ENCODE measurements at regions not wholly inside any gene's neighbourhood (a gene's known extent, or its start where the extent isn't known, plus 50 kb on each side); places are given as distances from the start of the nearest gene placed in this dataset.

DNA sequence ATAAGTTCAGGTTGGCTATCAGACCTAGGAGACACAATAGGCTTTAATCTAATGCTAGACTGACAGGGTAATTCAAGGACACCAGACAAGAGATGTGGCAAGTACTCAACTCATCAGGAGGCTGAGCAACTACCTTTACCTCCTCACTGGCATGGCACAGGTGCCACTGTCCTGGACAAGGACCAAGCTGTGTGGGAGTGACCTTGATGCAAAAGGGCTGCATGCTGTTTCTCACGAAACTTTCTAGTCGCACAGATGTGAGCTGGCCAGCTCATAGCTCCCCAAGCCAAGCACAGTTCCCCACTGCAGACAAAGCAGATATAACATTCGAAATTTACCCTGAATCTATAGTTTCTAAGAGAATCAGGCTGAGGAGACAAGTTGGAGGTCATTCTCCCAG, 207.6 kb upstream of the GHITM start:
- TF ChIP-seq CTCF (conservative IDR thresholded peaks at IDR 0.05) (no peak), ZFX (IDR thresholded peaks at IDR 0.05) (no peak)

Measured in C4-2B (cell line).